Astrocyte (in vitro differentiated cells and primary cell): ENCODE measurements at regions not wholly inside any gene's neighbourhood (a gene's known extent, or its start where the extent isn't known, plus 50 kb on each side); places are given as distances from the start of the nearest gene placed in this dataset.

ENCODE experiments used
- CTCF ChIP-seq: IDR thresholded peaks from 2 replicates; pipeline ENCODE4 v1.5.1; 2011; ENCODE audit warnings: low read depth, mild to moderate bottlenecking, inconsistent platforms, low read length, moderate library complexity; ENCODE audit not compliant: insufficient read depth
- EZH2 ChIP-seq: IDR thresholded peaks from 2 replicates; pipeline ENCODE4 v1.6.1; 2012; ENCODE audit warnings: mild to moderate bottlenecking, low read length, inconsistent platforms; ENCODE audit not compliant: insufficient read depth

- no peak for TF ChIP-seq EZH2
- TF ChIP-seq CTCF: no peak
These were observed 89.7 kb upstream of the BCL9 start for GRCh38 chr1:147451628-147452027.
